ENCODE measurements at regions not wholly inside any gene's neighbourhood (a gene's known extent, or its start where the extent isn't known, plus 50 kb on each side); places are given as distances from the start of the nearest gene placed in this dataset.

- TF ChIP-seq CHD7 (IDR thresholded peaks at IDR 0.05; ENCODE audit: insufficient replicate concordance, low read length) (no peak), BACH1 (IDR thresholded peaks at IDR 0.05; ENCODE audit: low read length) (no peak), TAF7 (optimal IDR thresholded peaks at IDR 0.05; ENCODE audit: borderline replicate concordance, low read depth, low read length) (no peak), NRF1 (IDR thresholded peaks at IDR 0.05; ENCODE audit: low read depth, low read length) (no peak), EP300 (IDR thresholded peaks at IDR 0.05; ENCODE audit: borderline replicate concordance in 1 of 2, low read depth in 2 of 2, low read length in 2 of 2) (no peak), RFX5 (IDR thresholded peaks at IDR 0.05; ENCODE audit: borderline replicate concordance, low read depth, low read length) (no peak), FOSL1 (IDR thresholded peaks at IDR 0.05; ENCODE audit: insufficient read depth, low read depth, low read length) (no peak), TEAD4 (IDR thresholded peaks at IDR 0.05; ENCODE audit: low read depth, low read length) (no peak), GTF2F1 (IDR thresholded peaks at IDR 0.05; ENCODE audit: borderline replicate concordance, low read depth, low read length) (no peak), KDM1A (IDR thresholded peaks at IDR 0.05; ENCODE audit: borderline replicate concordance, low read length) (no peak), POLR2AphosphoS5 (IDR thresholded peaks at IDR 0.05; ENCODE audit: low read depth, low read length) (no peak), RBBP5 (IDR thresholded peaks at IDR 0.05; ENCODE audit: borderline replicate concordance, low read depth, low read length) (no peak), BRCA1 (IDR thresholded peaks at IDR 0.05; ENCODE audit: low read depth, low read length) (no peak)
Measured at GRCh38 chr9:99457406-99457805, 235.3 kb downstream of the SEC61B start (continued).
